SK-N-SH (cell line): ENCODE measurements at regions not wholly inside any gene's neighbourhood (a gene's known extent, or its start where the extent isn't known, plus 50 kb on each side); places are given as distances from the start of the nearest gene placed in this dataset.

Experiments
- CTCF ChIA-PET: fragments of 300-600, 350-600 bp; formaldehyde crosslinking; extraction: SDS; loops from one replicate; lab custom pipeline; 2021; lab: Yijun Ruan, JAX
- POLR2A ChIA-PET: fragments of 350-600 bp; sonication (Branson Sonifier 250); formaldehyde crosslinking; extraction: SDS; loops from one replicate; lab custom pipeline; 2020; ENCODE audit warnings: antibody characterized with exemption, inconsistent platforms; lab: Yijun Ruan, JAX
- DNase-seq: peaks from one replicate; pipeline ENCODE4 v3.0.0; 2012
- H2AFZ ChIP-seq: fragments of 200-600 bp; sonication (generic); 2 replicates; pipeline ENCODE4 v1.8.1; 2016; ENCODE audit warnings: antibody characterized with exemption, mild to moderate bottlenecking, low read depth
- H3F3A ChIP-seq: fragments of 200-600 bp; sonication (generic); replicated peaks from 2 replicates; pipeline ENCODE3; 2016; ENCODE audit warnings: antibody characterized with exemption, mild to moderate bottlenecking; ENCODE audit not compliant: insufficient read depth
- H3K27ac ChIP-seq, 2 experiments: fragments of 200-500 bp in 1 of 2; fragments of 200-600 bp in 1 of 2; sonication (Bioruptor generic) in 1 of 2; sonication (generic), shearing (Covaris generic) in 1 of 2; 2 replicates each; pipeline versions ENCODE4 v1.5.1 to v1.6.1; 2014 to 2016; ENCODE audit warnings: low read depth in 2 of 2, inconsistent platforms in 1 of 2, low read length in 1 of 2, mild to moderate bottlenecking in 1 of 2, mixed read lengths in 1 of 2
- H3K27me3 ChIP-seq: fragments of 200-600 bp; sonication (generic), shearing (Covaris generic); 2 replicates; pipeline ENCODE4 v1.6.1; 2016; ENCODE audit warnings: mixed run types; ENCODE audit not compliant: insufficient read depth
- H3K36me3 ChIP-seq, 2 experiments: fragments of 200-500 bp in 1 of 2; fragments of 200-600 bp in 1 of 2; sonication (Bioruptor generic) in 1 of 2; sonication (generic) in 1 of 2; replicated peaks in 1 of 2; 2 replicates each; pipeline versions ENCODE3 to v1.5.1; 2014 to 2016; ENCODE audit warnings: low read length in 1 of 2, mild to moderate bottlenecking in 1 of 2; ENCODE audit not compliant: insufficient read depth in 2 of 2, control insufficient read depth in 1 of 2
- H3K4me1 ChIP-seq, 2 experiments: fragments of 200-500 bp in 1 of 2; fragments of 200-600 bp in 1 of 2; sonication (Bioruptor generic) in 1 of 2; sonication (generic), shearing (Covaris generic) in 1 of 2; 2 replicates each; pipeline versions ENCODE4 v1.5.1 to v1.6.1; 2014 to 2016; ENCODE audit warnings: low read depth in 1 of 2, low read length in 1 of 2, mixed run types in 1 of 2; ENCODE audit not compliant: insufficient read depth in 2 of 2, control insufficient read depth in 1 of 2
- H3K4me2 ChIP-seq: fragments of 200-600 bp; sonication (generic), shearing (Covaris generic); 2 replicates; pipeline ENCODE4 v1.6.1; 2017; ENCODE audit warnings: mixed run types
- H3K4me3 ChIP-seq, 2 experiments: fragments of 200-500 bp in 1 of 2; fragments of 200-600 bp in 1 of 2; sonication (Bioruptor generic) in 1 of 2; sonication (generic), shearing (Covaris generic) in 1 of 2; 2 replicates each; pipeline versions ENCODE4 v1.5.1 to v1.8.1; 2014 to 2016; ENCODE audit warnings: low read depth in 2 of 2, inconsistent platforms in 1 of 2, low read length in 1 of 2, mild to moderate bottlenecking in 1 of 2, mixed read lengths in 1 of 2, moderate library complexity in 1 of 2
- H3K79me2 ChIP-seq: fragments of 200-600 bp; sonication (generic); 2 replicates; pipeline ENCODE4 v1.8.1; 2017; ENCODE audit warnings: mild to moderate bottlenecking; ENCODE audit not compliant: insufficient read depth
- H3K9ac ChIP-seq: fragments of 200-600 bp; sonication (generic); 2 replicates; pipeline ENCODE4 v1.6.1; 2017; ENCODE audit warnings: mixed run types
- H3K9me2 ChIP-seq: fragments of 200-600 bp; sonication (generic); 2 replicates; pipeline ENCODE4 v1.6.1; 2017; ENCODE audit warnings: mixed run types
- H3K9me3 ChIP-seq: fragments of 200-600 bp; sonication (generic); 2 replicates; pipeline ENCODE4 v1.6.1; 2017; ENCODE audit warnings: mixed run types, mild to moderate bottlenecking, moderate library complexity
- H4K20me1 ChIP-seq: fragments of 200-600 bp; sonication (generic); 2 replicates; pipeline ENCODE4 v1.6.1; 2017; ENCODE audit warnings: mild to moderate bottlenecking, mixed run types; ENCODE audit not compliant: insufficient read depth
- CTCF ChIP-seq: fragments of 200-600 bp; sonication (generic); IDR thresholded peaks from 2 replicates; pipeline ENCODE4 v1.6.1; 2017; ENCODE audit warnings: antibody characterized with exemption, mild to moderate bottlenecking, moderate library complexity
- EP300 ChIP-seq, 2 experiments: IDR thresholded peaks; 2 replicates each; pipeline versions ENCODE4 v1.4.0 to v1.6.1; 2012; ENCODE audit warnings: borderline replicate concordance in 1 of 2, low read depth in 1 of 2, low read length in 1 of 2
- EZH2phosphoT487 ChIP-seq: fragments of 200-600 bp; sonication (generic); IDR thresholded peaks from 2 replicates; pipeline ENCODE4 v1.6.1; 2017; ENCODE audit warnings: low read depth, mixed run types, mild to moderate bottlenecking, antibody characterized with exemption, moderate library complexity, borderline replicate concordance
- GABPA ChIP-seq: IDR thresholded peaks from 2 replicates; pipeline ENCODE4 v1.4.0; 2012; ENCODE audit warnings: low read depth, mild to moderate bottlenecking
- GATA2 ChIP-seq: sonication (generic); formaldehyde crosslinking; IDR thresholded peaks from 2 replicates; pipeline ENCODE4 v1.5.0; 2020; ENCODE audit warnings: mild to moderate bottlenecking, missing genetic modification reagents
- JUND ChIP-seq: IDR thresholded peaks from 2 replicates; pipeline ENCODE4 v1.4.0; 2012
- MEF2A ChIP-seq: IDR thresholded peaks from 2 replicates; pipeline ENCODE4 v1.4.0; 2012; ENCODE audit warnings: low read depth, borderline replicate concordance
- MXI1 ChIP-seq: IDR thresholded peaks from 2 replicates; pipeline ENCODE4 v1.6.1; 2012; ENCODE audit warnings: mild to moderate bottlenecking, low read depth, low read length, improper control_type of control experiment
- RAD21 ChIP-seq: IDR thresholded peaks from 2 replicates; pipeline ENCODE4 v1.6.1; 2012; ENCODE audit warnings: mild to moderate bottlenecking, low read length
- SIN3A ChIP-seq: IDR thresholded peaks from 2 replicates; pipeline ENCODE4 v1.6.1; 2012; ENCODE audit warnings: low read depth, mild to moderate bottlenecking, low read length, moderate library complexity, borderline replicate concordance
- TAF1 ChIP-seq: IDR thresholded peaks from 2 replicates; pipeline ENCODE4 v1.6.1; 2012; ENCODE audit warnings: low read depth, mild to moderate bottlenecking, low read length, moderate library complexity, borderline replicate concordance
- TEAD4 ChIP-seq: IDR thresholded peaks from 2 replicates; pipeline ENCODE4 v1.4.0; 2012; ENCODE audit warnings: mild to moderate bottlenecking, borderline replicate concordance; ENCODE audit not compliant: insufficient read depth
- USF2 ChIP-seq: fragments of 150-350 bp; IDR thresholded peaks from 2 replicates; pipeline ENCODE4 v1.6.1; 2017; ENCODE audit warnings: antibody characterized with exemption, low read length, low read depth, borderline replicate concordance
- ZBTB33 ChIP-seq: IDR thresholded peaks from 2 replicates; pipeline ENCODE4 v1.4.0; 2012; ENCODE audit warnings: low read depth, borderline replicate concordance
- WGBS: methylation state at CpG from one replicate; pipeline ENCODE4 v1.1.6; 2017; ENCODE audit warnings: low lambda C conversion rate; 5-methylcytosine and 5-hydroxymethylcytosine counted together
- TF ChIP-seq, protein P1 (sequence below): fragments of 150-350 bp; IDR thresholded peaks from 2 replicates; pipeline ENCODE4 v1.6.1; 2016; ENCODE audit warnings: mild to moderate bottlenecking, low read depth, low read length
- TF ChIP-seq, protein P2 (sequence below): IDR thresholded peaks from 2 replicates; pipeline ENCODE4 v1.6.1; 2012; ENCODE audit warnings: mild to moderate bottlenecking, low read depth, low read length, moderate library complexity

- 22% methylated on average over 3 of the region's 3 CpGs for WGBS
- POLR2A ChIA-PET: no interaction called here
- TF ChIP-seq USF2: no peak
These were observed 1130.5 kb downstream of the BRD1 start for GRCh38 chr22:48697223-48697622.

DNA sequence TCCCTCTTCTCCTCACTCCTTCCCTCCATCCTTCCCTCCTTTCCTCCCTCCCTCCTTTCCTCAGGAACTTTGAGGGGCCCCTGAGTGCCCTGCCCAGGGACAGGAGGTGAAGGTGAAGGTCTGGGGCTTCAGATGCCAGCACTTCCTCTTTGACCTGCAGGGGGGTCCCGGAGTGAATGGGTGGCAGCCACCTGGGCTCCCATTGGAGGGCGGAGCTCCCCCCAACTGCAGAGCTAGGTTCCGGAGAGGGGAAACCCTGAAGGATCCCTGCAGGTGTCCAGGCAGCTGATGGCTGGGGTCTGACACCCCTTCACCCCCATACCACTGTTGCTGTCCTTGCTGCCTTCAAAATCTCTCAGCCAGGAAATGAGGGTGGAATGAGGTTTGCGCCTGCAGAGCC, 1131.3 kb downstream of the BRD1 start:
- no peak overlapping the region for H3K27ac ChIP-seq
- H3F3A ChIP-seq: no peaks in the 10 kb centered on the region
- no peaks in the 10 kb centered on the region for H3K9me2 ChIP-seq
- no peak overlapping the region for H2AFZ ChIP-seq
- H3K4me1 ChIP-seq: no peaks in the 10 kb centered on the region; a peak in 1 of 4 replicates
- 29% methylated on average over 4 of the region's 4 CpGs for WGBS
- ChIA-PET POLR2A (no interaction called here), CTCF (no interaction called here)
- H3K9ac ChIP-seq: no peak overlapping the region
- no peak overlapping the region for H3K4me2 ChIP-seq
- H3K36me3 ChIP-seq: no peaks in the 10 kb centered on the region
- H3K9me3 ChIP-seq: no peaks in the 10 kb centered on the region
- H3K79me2 ChIP-seq: no peaks in the 10 kb centered on the region
- no peaks in the 10 kb centered on the region for H3K27me3 ChIP-seq
- no peak for DNase-seq
- H3K4me3 ChIP-seq: no peak overlapping the region
- H4K20me1 ChIP-seq: no peaks in the 10 kb centered on the region
- TF ChIP-seq, protein P1, sequence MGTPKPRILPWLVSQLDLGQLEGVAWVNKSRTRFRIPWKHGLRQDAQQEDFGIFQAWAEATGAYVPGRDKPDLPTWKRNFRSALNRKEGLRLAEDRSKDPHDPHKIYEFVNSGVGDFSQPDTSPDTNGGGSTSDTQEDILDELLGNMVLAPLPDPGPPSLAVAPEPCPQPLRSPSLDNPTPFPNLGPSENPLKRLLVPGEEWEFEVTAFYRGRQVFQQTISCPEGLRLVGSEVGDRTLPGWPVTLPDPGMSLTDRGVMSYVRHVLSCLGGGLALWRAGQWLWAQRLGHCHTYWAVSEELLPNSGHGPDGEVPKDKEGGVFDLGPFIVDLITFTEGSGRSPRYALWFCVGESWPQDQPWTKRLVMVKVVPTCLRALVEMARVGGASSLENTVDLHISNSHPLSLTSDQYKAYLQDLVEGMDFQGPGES: no peak
- TF ChIP-seq TEAD4 (no peak), MEF2A (no peak), JUND (no peak), EP300 (IDR thresholded peaks at IDR 0.05; ENCODE audit: borderline replicate concordance in 1 of 2, low read depth in 1 of 2, low read length in 1 of 2) (no peak), GABPA (no peak), ZBTB33 (no peak), GATA2 (CRISPR knock-in tag) (no peak), MXI1 (no peak), TAF1 (no peak), RAD21 (no peak), CTCF (no peak), SIN3A (no peak), EZH2phosphoT487 (no peak), USF2 (no peak)
- TF ChIP-seq, protein P2, sequence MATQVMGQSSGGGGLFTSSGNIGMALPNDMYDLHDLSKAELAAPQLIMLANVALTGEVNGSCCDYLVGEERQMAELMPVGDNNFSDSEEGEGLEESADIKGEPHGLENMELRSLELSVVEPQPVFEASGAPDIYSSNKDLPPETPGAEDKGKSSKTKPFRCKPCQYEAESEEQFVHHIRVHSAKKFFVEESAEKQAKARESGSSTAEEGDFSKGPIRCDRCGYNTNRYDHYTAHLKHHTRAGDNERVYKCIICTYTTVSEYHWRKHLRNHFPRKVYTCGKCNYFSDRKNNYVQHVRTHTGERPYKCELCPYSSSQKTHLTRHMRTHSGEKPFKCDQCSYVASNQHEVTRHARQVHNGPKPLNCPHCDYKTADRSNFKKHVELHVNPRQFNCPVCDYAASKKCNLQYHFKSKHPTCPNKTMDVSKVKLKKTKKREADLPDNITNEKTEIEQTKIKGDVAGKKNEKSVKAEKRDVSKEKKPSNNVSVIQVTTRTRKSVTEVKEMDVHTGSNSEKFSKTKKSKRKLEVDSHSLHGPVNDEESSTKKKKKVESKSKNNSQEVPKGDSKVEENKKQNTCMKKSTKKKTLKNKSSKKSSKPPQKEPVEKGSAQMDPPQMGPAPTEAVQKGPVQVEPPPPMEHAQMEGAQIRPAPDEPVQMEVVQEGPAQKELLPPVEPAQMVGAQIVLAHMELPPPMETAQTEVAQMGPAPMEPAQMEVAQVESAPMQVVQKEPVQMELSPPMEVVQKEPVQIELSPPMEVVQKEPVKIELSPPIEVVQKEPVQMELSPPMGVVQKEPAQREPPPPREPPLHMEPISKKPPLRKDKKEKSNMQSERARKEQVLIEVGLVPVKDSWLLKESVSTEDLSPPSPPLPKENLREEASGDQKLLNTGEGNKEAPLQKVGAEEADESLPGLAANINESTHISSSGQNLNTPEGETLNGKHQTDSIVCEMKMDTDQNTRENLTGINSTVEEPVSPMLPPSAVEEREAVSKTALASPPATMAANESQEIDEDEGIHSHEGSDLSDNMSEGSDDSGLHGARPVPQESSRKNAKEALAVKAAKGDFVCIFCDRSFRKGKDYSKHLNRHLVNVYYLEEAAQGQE: no peak

More at GRCh38 chr22:48697223-48697622, 1130.5 kb downstream of the BRD1 start:
- no peak overlapping the region for H2AFZ ChIP-seq
- no peaks in the 10 kb centered on the region for H3K79me2 ChIP-seq
- CTCF ChIA-PET: interaction anchor here (0.6 kb wide), 1 partner anchor 153 kb away, joined by 3 read pairs; no protein-coding TSS in a partner anchor
- no peak overlapping the region for H3K4me2 ChIP-seq
- no peak overlapping the region for H3K9ac ChIP-seq
- H3K9me3 ChIP-seq: no peaks in the 10 kb centered on the region
- no peaks in the 10 kb centered on the region for H3F3A ChIP-seq
- H3K9me2 ChIP-seq: no peaks in the 10 kb centered on the region
- H3K4me1 ChIP-seq: no peaks in the 10 kb centered on the region; a peak in 1 of 4 replicates
- H3K4me3 ChIP-seq: no peak overlapping the region
- no peaks in the 10 kb centered on the region for H4K20me1 ChIP-seq
- no peak for DNase-seq
- H3K27ac ChIP-seq: no peak overlapping the region
- no peaks in the 10 kb centered on the region for H3K36me3 ChIP-seq
- no peaks in the 10 kb centered on the region for H3K27me3 ChIP-seq
